ENCODE measurements at regions not wholly inside any gene's neighbourhood (a gene's known extent, or its start where the extent isn't known, plus 50 kb on each side); places are given as distances from the start of the nearest gene placed in this dataset.
A peak's percentile ranks its signal among the peaks of the same experiment; 100 is the strongest.

DNA sequence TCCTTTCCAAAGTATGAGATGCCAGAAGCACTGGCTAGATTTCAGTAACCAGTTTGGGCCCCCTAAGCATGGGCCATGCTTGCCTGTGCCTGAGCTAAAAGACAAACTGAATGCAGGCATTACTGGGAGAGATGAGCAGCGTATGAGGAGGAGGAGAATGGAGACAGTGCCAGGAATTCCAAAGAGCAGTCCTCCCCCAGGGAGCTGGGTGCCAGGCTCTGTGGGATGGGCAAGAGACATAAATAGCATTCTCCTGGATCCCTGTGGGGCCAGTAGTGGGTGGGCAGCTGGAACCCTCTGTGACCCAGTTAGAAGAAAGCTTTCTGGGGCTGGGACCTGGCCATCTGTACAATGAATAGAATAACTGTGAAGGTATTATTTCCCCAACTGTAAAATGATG is 235.6 kb downstream of the KCNA4 start:
- no peak for DNase-seq (ENCODE audit: low spot score)

DNA sequence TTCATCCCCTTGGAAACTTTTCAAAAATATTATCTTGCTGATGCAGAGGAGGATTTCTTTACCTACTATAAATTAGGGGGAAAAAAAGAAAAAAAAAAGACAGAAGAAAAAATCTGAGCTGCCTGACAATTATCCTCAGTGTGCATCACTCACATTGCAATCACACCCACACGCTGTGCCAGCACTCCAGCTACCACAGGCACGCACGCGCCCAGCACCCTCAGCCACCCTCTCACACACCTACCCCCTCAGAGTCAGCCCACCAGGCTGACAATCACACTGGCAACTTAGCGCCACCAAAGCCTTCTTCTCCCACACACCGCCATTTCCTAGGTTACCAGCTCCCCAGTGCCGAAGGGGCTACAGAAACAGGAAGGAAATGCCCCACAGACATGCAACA is 236.1 kb downstream of the KCNA4 start:
- no peak for DNase-seq (ENCODE audit: low spot score)

DNA sequence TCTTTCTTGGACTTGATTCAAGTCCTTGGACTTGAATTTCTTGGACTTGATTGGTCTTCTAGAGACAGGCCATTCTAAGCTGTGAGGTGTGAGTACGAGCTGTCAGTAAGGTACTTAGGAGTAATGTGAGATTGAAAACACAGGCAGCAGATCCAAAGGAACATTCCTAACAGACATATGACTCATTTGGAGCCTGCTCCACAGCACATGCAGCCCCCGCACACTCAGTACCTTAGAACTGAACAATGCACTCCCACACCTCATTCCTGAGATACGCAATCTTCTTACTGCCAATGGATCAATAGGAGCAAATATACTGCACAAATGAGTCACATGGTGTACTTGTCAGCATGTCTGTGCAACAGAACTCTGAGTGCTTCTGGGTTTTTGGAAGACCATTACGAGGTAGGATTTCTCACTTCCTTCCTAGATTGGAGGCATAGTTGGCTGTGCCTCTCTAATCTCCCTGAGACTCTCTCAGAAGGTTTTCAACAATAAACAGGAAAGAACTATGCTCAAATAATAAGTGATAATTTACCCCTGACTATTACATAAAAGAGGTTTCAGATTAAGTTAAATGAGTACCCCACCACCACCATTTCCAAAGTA is 243.1 kb downstream of the KCNA4 start:
- no peak for DNase-seq (ENCODE audit: low spot score)

DNA sequence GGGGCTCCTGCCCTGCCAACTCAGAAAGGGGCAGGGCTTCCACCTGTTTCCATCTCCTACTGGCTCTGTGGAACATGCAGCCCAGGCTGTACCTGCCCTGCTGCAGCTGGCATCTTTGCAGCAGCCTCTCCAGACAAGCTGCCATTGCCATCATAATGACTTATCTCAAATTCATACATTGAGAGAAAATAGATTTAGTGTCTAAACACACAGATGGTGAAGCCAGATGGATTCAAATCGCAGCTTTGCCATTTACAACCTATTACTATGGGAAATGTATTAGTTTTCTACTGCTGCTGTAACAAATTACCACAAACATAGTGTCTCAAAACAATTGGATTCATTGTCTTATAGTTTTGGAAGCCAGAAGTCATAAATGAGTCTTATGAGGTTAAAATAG is 260.0 kb downstream of the KCNA4 start:
- no peak for DNase-seq (ENCODE audit: low spot score)

DNA sequence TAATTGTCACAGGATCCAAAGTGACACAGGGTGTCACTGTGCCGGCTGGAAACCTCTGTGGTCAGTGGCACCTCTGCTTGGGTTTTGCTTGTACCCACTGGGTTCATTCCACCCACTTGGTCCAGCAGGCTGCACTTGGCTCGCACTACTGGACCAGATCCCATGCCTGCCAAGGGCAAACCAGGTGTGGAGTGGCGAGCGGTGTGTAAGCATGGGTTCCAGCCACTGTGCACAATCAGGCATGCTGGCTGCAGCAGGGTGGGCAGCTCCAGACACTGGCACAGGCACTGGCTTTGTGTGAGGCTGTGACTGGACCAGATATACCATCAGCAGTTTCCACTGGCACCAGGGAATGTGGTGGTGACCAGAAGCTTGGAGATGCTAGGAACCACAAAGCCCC is 261.4 kb downstream of the KCNA4 start:
- DNase-seq (ENCODE audit: low spot score), result no peak

DNA sequence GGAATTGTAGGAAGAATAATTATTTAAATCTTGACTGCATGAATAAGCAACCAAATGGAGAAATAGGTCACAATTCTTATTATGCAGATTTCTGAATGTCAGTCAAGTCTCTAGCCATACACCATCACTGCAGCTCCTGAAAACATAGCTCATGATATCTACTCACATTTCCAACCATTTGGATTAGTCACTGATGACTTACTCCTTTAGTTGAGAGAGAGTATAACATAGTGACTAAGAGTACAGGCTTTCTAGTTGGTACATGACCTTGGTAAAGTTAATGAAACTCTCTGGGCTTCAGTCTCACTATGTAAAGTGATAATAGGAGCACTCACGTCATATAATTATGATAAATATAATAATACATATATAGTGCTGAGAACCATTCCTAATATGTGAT is 265.2 kb downstream of the KCNA4 start:
- no peak for DNase-seq (ENCODE audit: low spot score)

DNA sequence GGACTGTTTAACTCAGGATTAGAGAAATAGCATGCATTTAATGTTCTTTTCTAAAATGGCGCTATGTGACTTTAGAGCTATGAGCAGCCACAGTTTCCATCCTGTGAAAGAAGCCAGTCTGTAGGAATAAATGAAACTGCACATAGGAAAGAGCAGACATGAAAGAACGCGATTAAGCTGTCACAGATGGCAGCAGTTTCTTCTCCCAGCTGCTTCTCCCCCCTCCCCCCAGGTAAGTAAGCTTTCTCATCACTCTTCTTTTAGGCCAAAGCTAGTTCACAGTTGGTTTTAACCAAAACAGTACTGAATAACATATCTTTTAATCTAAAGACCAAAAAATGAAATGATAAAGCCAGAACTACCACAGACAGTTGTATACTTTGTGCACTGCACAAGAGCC is 266.4 kb downstream of the KCNA4 start:
- DNase-seq (ENCODE audit: low spot score), result no peak

DNA sequence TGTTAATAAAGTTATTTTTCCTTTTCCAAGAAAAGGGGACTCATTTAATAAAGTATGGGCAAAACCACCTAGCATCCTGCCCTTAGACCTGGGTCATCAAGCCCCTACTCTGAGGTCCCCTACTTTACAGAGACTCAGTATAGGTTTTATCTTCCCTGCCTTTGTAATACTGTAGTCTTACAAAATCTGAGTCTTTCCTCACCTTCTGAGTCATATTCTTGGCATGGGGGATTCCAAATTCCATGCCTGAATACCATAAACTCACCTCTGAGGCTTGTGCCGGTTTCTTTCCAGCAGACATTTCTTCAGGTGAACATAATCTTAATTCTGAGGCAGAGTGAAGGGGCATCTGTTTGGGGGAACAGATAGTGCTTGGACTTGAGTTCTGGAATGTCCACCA is 282.5 kb downstream of the KCNA4 start:
- DNase-seq (ENCODE audit: low spot score), result no peak

DNA sequence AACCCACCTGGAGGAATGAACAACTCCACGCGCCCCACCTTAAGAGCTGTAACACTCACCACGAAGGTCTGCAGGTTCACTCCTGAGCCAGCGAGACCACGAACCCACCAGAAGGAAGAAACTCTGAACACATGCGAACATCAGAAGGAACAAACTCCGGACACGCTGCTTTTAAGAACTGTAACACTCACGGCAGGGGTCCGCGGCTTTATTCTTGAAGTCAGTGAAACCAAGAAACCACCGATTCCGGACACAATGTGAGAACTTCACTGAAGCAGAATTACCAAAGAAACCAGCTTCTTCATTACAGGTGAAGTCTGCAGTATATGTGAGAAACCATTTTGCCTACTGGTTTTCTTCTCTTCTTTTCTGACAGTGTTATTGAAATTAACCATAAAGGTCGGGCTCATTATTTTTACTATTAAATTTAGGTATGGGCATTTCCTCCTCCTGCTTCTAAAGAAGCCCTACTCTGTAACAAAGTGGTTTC is 303.0 kb downstream of the KCNA4 start:
- no peak for DNase-seq (ENCODE audit: low spot score)

DNA sequence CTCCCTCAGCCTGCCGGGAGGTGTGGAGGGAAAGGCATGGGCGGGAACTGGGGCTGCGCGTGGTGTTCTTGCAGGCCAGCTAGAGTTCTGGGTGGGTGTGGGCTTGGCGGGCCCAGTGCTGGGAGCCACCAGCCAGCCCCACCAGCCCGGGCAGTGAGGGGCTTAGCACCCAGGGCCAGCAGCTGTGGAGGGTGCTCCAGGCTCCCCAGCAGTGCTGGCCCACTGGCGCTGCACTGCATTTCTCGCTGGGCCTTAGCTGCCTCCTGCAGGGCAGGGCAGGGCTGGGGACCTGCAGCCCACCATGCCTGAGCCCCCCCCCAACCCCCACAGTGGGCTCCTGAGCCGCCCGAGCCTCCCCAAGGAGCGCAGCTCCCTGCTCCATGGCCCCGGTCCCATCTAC is 304.2 kb downstream of the KCNA4 start:
- no peak for DNase-seq (ENCODE audit: low spot score)

DNA sequence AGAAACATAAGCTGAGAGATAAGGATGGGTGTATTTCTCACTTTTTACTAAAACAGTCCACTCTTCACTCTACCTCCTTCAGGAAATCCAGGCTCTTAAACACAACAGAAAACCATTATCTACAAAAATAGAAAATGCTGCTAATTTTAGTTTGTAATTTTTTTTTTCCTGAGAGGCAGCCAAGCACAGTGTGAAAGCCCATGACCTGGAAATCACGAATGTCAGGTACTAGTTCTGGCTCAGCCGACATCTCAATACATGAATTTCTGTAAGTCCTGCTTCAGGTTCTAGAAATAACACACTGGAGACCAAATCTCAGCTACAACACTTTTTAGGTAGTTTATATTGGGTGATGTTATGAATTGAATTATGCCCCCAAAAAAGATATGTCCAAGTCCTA is 308.9 kb downstream of the KCNA4 start:
- no peak for DNase-seq (ENCODE audit: low spot score)

DNA sequence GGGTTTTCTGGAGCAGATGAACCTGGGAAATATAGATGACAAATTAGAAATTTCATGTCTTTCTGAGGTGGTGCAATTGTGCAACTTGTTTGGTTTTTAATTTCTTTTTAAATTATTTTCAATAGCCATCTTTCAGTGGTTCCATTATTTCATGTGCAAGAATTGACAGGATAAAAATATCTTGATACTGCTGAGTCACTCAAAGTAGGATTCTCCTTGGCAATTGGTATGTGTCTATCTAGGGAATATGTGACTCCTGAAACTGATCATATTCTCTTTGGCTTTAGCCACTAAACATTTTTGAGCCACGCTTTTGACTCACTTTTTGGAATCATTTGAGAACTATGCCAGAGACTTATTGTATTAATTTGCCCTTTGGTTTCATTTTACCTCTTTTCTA is 331.5 kb downstream of the KCNA4 start:
- DNase-seq (ENCODE audit: low spot score), result peak; percentile 2

DNA sequence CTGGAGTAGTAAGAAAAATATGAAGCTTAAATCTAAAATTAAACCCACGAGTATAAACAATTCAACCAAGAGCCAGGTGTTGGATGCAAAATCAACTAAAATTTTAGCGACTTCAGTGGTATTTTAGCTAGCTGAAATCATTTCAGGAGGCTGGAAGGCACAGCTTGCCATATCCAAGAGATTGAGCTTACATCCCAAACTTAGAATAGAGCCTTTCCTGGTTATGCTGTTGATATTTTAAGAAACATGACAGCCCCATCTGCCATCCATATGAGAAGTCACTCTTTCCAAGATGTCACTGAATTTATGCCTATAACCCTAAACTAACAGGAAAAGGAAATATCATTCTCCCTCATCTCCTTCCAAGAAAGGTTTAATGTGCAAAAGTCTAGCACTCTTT is 334.0 kb downstream of the KCNA4 start:
- DNase-seq (ENCODE audit: low spot score), result no peak

DNA sequence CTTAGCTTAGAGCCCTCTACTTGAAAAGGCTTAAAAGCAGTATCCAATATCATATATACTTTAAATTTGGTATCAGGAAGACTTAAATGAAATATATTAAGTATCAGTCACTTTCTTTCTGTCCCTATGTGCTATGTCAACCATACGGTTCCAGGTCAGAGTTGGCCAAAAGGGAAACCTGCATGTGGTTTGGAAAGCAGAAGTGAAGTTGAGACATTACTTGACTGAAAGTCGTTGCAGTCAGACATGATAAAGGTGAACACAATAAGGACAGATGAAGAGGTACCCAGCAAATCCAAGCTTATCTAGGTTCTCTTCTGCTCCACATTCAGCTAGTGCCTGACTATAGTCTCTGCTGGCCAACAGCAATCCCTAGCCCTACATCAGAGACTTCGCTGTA is 336.8 kb downstream of the KCNA4 start:
- DNase-seq (ENCODE audit: low spot score), result no peak

DNA sequence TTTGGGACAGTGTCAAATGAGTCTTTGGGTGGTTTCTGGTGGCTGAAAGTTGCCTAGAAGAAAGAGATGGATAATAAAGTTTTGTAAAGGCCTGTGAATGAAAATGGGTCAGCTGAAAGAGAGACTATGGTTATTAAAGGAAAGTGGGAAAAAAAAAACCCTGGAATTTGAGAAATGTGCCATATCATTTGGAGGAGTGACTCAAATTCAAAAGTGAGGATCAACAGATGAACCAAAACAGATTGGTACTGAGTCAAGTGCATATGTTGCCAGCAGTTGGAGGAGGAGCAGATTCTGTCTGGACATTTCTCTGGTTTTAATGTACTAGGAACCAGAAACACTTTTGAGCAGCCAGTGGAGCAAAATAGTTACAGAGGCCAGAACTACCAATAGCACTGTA is 339.8 kb downstream of the KCNA4 start:
- DNase-seq (ENCODE audit: low spot score), result peak; percentile 45

DNA sequence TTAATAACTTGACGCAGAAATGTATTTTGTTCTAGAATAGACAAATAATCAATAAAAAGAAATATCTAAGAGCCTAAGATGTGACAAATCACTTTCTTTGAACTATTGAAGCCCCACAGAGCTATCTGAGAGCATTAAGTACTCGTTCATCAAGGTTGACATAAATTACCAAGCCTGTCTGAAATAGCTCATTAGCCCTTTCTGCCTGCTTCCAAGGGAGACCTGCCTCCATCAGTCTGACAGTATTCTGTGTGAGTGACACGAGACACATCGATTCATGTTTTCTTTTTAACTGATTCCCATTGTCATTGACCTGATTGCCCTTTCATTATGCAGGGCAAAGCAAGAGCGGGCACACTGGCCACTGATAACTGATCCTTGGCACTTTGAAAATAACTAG is 347.5 kb downstream of the KCNA4 start:
- no peak for DNase-seq (ENCODE audit: low spot score)

DNA sequence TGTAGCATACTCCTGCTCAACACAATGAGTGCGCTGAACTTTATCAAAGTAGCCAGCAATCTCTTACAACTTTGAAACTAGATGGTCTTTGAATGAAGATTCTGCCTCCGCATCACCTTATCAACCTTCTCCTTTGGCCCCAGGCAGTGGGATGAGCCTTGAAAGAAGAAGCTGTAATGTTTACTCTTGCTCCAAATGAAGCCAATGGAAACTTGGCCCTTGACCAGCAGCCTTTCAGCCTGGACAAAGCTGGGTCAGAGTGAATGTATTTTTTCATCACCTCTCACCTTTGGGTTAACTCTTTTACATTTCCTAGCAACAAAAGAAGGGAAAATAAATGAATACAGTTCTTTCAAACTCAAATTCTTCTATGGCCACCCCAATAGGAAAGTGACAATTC is 359.1 kb downstream of the KCNA4 start:
- no peak for DNase-seq (ENCODE audit: low spot score)

DNA sequence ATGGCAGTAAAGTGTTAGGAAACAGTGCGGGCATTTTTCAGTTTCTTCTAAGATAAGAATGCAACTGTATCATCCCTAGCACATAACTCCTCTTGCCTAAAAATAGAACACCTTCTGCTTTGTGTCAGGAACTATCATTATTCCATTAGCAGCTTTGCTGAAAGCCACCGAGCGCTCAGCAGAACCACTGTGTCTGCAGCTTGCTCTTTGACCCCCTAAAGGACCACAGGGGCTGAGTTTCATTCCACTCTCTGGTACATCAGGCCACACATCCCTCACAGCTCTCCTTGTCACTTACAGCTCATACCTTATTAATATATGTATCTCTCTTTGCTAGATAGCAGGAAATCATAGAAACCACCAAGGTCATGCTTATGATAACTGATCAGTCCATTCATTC is 360.2 kb downstream of the KCNA4 start:
- no peak for DNase-seq (ENCODE audit: low spot score)

DNA sequence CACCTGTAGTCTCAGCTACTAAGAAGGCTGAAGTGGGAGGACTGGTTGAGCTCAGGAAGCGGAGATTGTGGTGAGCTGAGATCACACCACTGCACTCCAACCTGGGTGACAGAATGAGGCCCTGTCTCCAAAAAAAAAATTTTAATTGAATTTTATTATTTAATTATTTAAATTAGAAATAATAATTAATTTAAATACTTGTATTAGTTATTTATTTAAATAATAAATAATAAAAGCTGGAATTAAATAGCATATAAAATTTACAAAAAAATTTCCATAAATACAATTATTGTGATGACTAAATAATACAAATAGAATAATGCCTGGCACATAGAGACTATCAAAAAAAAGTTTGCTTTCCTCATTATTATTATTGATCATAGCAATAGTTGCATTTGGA is 371.5 kb downstream of the KCNA4 start:
- DNase-seq (ENCODE audit: low spot score), result no peak

DNA sequence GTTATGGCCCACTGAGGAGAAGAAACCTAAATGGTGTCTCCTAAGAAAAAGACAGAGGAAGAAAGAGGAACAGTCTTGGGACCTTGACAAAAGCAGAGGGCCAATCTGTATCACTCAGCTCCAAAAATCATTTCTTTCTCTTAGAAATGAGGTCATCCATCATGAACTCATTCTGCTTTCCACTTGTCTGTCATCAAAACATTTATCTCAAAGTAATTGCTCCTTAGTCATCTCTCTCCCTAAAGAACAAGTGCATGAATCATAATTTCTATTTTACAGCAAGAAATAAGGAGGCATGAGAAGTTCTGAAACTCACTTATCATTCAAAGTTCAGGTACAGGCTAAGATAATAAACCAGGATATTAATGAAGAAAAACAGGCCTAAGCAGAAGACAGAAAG is 375.6 kb downstream of the KCNA4 start:
- DNase-seq (ENCODE audit: low spot score), result peak; percentile 38

DNA sequence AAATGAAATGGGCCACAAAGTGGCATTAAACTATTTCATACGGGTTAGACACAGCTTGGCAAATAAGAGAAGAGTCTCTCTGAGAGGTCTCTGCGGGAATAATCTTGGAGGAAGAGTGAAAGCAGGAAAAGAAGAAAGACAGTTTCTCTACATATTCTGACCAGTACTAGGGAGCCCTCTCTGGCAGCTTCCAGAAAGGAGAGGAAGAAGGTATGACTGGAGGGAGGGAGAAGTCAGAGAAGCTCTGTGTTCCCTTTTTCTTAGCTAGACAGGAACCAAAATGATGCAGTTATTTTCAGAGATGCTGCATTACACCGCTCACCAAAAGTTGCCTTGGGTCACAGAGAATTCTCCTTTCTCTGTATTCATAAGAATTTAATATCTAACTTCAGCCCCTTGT is 382.1 kb downstream of the KCNA4 start:
- no peak for DNase-seq (ENCODE audit: low spot score)

DNA sequence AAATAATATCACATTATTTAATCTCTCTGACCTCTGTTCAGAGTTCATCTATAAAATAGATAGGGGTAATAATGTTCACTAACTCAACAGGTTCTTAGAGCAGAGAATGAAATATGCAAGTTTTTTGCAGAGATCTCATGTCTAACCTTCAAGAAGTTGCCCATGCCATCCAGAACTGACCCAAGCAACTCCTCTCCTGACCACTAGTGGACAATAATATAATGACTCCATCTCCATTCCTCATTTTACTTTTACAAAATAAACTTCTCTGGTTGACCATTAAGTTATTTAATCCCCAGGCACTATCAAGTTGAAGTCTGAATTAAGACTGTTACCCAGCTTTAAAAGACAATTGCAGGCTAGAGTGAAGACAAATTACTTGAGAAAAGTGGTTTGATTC is 382.6 kb downstream of the KCNA4 start:
- peak; percentile 32 for DNase-seq (ENCODE audit: low spot score)

DNA sequence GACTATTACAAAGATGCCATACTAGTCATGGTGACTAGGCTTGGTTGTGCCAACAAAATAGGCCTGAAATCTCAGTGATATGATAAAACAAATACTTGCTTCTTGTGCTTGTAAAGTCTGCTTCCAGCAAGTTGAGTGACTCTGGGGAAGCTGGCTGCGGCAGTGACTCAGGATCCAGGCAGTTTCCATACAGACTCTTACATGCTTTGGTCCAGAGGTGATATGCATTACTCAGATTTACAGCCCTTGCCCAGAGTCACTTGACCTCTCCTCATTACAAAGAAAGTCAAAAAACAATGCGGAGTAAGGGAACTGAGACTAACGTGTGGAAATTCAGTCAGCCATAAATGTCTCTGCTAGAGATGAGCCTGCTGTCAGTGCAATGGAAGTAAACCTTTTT is 387.5 kb downstream of the KCNA4 start:
- DNase-seq (ENCODE audit: low spot score), result peak; percentile 33

DNA sequence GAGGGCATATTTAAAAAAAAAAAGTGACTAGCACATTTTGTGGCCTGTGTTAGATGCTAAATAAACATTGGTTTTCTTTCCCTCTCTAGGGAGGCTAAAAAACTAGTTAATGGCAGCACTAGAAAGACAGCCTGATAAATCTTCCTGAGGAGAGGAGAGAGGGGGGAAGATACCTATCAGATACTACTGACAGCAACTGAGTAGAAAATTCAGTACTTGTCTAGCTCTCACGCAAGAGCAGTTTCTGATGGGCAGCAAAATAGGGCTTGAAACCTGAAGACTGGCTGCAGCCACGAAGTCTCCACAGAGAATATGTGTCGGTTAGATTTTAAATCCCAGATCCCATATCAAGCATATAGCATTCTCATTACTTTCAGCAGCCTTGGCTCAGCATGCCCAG is 388.2 kb downstream of the KCNA4 start:
- DNase-seq (ENCODE audit: low spot score), result no peak

DNA sequence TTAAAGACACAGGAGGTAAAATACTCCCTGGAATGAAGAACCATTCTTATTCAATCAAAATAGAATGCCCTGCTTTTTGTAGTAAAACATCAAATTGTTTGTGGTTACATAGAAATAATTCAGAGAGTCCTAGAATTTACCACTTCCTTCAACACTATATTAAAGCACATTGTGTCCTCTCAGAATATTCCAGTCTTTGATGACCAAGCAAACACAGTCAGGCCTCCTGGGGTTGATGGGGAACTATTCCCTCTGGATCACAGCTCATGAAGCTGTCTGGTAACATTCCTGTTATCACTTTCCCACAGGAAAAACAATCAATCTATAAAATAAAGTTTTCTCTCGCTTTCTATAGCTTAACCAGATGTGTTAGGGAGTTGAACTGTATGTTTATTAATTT is 389.3 kb downstream of the KCNA4 start:
- DNase-seq (ENCODE audit: low spot score), result no peak
